IMR-90 (cell line): ENCODE measurements at regions not wholly inside any gene's neighbourhood (a gene's known extent, or its start where the extent isn't known, plus 50 kb on each side); places are given as distances from the start of the nearest gene placed in this dataset.
A peak's percentile ranks its signal among the peaks of the same experiment; 100 is the strongest.

ENCODE experiments used
- ATAC-seq: fragments of 200-7000 bp; cut with Tn5 transposase; 2 replicates; pipeline ENCODE4 v1.9.1; 2020; ENCODE audit warnings: low read depth, mild to moderate bottlenecking, moderate library complexity
- BruUV-seq: library from RNA; stranded (reverse); fragments of 400-500 nt; replicated peaks from 2 replicates; lab custom pipeline; 2021; lab: Mats Ljungman, UMichigan
- CTCF ChIA-PET: fragments of 300-600 bp; formaldehyde crosslinking; extraction: SDS; loops from one replicate; lab custom pipeline; 2021; ENCODE audit warnings: antibody characterized with exemption; lab: Yijun Ruan, JAX
- POLR2A ChIA-PET: fragments of 300-600 bp; sonication (Branson Sonifier 250); formaldehyde crosslinking; loops from one replicate; lab custom pipeline; 2022; ENCODE audit warnings: antibody characterized with exemption; ENCODE audit not compliant: unreplicated experiment; lab: Charles Lee
- DNase-seq: peaks from one replicate; pipeline ENCODE4 v3.0.0; 2013
- H2AFZ ChIP-seq: replicated peaks from 2 replicates; pipeline ENCODE3; 2013; ENCODE audit warnings: low read length, mild to moderate bottlenecking; ENCODE audit not compliant: poor library complexity
- H2AK5ac ChIP-seq: 2 replicates; pipeline ENCODE4 v1.6.1; 2013; ENCODE audit warnings: low read depth, low read length, inconsistent platforms
- H2AK9ac ChIP-seq: replicated peaks from 2 replicates; pipeline ENCODE3; 2013; ENCODE audit warnings: mild to moderate bottlenecking, low read depth, low read length, moderate library complexity; ENCODE audit not compliant: poor library complexity
- H2BK120ac ChIP-seq: 2 replicates; pipeline ENCODE4 v1.6.1; 2013; ENCODE audit warnings: low read depth, low read length, inconsistent platforms
- H2BK15ac ChIP-seq: 3 replicates; pipeline ENCODE4 v1.6.1; 2013; ENCODE audit warnings: low read depth, low read length, inconsistent platforms
- H2BK20ac ChIP-seq: 2 replicates; pipeline ENCODE4 v1.6.1; 2013; ENCODE audit warnings: low read depth, mild to moderate bottlenecking, inconsistent platforms, low read length, moderate library complexity
- H2BK5ac ChIP-seq: 2 replicates; pipeline ENCODE4 v1.6.1; 2013; ENCODE audit warnings: mild to moderate bottlenecking, low read depth, low read length, inconsistent platforms; ENCODE audit not compliant: poor library complexity, severe bottlenecking
- H3K14ac ChIP-seq: replicated peaks from 2 replicates; pipeline ENCODE4 v1.6.1; 2013; ENCODE audit warnings: low read depth, low read length, inconsistent platforms
- H3K18ac ChIP-seq: 2 replicates; pipeline ENCODE4 v1.6.1; 2013; ENCODE audit warnings: low read depth, low read length, control low read depth
- H3K23ac ChIP-seq: 2 replicates; pipeline ENCODE4 v1.6.1; 2013; ENCODE audit warnings: low read depth, low read length, inconsistent platforms
- H3K27ac ChIP-seq: 2 replicates; pipeline ENCODE4 v1.5.1; 2013; ENCODE audit warnings: mild to moderate bottlenecking, control low read depth, low read length; ENCODE audit not compliant: insufficient read depth
- H3K27me3 ChIP-seq: 2 replicates; pipeline ENCODE4 v1.6.1; 2013; ENCODE audit warnings: low read length; ENCODE audit not compliant: control insufficient read depth, insufficient read depth
- H3K36me3 ChIP-seq: 2 replicates; pipeline ENCODE4 v1.6.1; 2013; ENCODE audit warnings: low read length, mixed read lengths; ENCODE audit not compliant: control insufficient read depth, insufficient read depth
- H3K4ac ChIP-seq: 2 replicates; pipeline ENCODE4 v1.6.1; 2013; ENCODE audit warnings: low read depth, low read length, inconsistent platforms
- H3K4me1 ChIP-seq: 2 replicates; pipeline ENCODE4 v1.6.1; 2013; ENCODE audit warnings: low read length, mixed read lengths; ENCODE audit not compliant: control insufficient read depth, insufficient read depth
- H3K4me2 ChIP-seq: 2 replicates; pipeline ENCODE4 v1.6.1; 2013; ENCODE audit warnings: low read depth, mild to moderate bottlenecking, control low read depth, low read length, moderate library complexity
- H3K4me3 ChIP-seq: 2 replicates; pipeline ENCODE4 v1.5.1; 2013; ENCODE audit warnings: low read depth, mild to moderate bottlenecking, control low read depth, low read length, moderate library complexity; ENCODE audit not compliant: insufficient read depth
- H3K56ac ChIP-seq: 2 replicates; pipeline ENCODE4 v1.6.1; 2013; ENCODE audit warnings: low read length, inconsistent platforms; ENCODE audit not compliant: insufficient read depth; ENCODE audit errors: extremely low read depth
- H3K79me1 ChIP-seq, 2 experiments: 2 replicates each; pipeline ENCODE4 v1.6.1; 2013; ENCODE audit warnings: low read length in 2 of 2, inconsistent platforms in 1 of 2, low read depth in 1 of 2
- H3K9ac ChIP-seq: 2 replicates; pipeline ENCODE4 v1.6.1; 2013; ENCODE audit warnings: low read depth, low read length, control low read depth
- H3K9me1 ChIP-seq: 2 replicates; pipeline ENCODE4 v1.6.1; 2013; ENCODE audit warnings: low read length, inconsistent platforms; ENCODE audit not compliant: insufficient read depth
- H3K9me3 ChIP-seq: 2 replicates; pipeline ENCODE4 v1.6.1; 2013; ENCODE audit warnings: low read length; ENCODE audit not compliant: control insufficient read depth, insufficient read depth
- H4K20me1 ChIP-seq: 2 replicates; pipeline ENCODE4 v1.6.1; 2013; ENCODE audit warnings: low read length, inconsistent platforms; ENCODE audit not compliant: insufficient read depth
- H4K5ac ChIP-seq: 2 replicates; pipeline ENCODE4 v1.6.1; 2013; ENCODE audit warnings: mild to moderate bottlenecking, low read depth, low read length, control low read depth
- H4K8ac ChIP-seq, 2 experiments: 2 replicates each; pipeline ENCODE4 v1.6.1; 2013; ENCODE audit warnings: low read depth in 2 of 2, low read length in 2 of 2, control low read depth in 1 of 2, inconsistent platforms in 1 of 2
- H4K91ac ChIP-seq: 2 replicates; pipeline ENCODE4 v1.6.1; 2013; ENCODE audit warnings: low read depth, low read length, inconsistent platforms; ENCODE audit not compliant: insufficient read depth
- ELK1 ChIP-seq: fragments of 150-350 bp; IDR thresholded peaks from 2 replicates; pipeline ENCODE4 v1.6.1; 2016; ENCODE audit warnings: low read depth, mild to moderate bottlenecking, low read length, moderate library complexity, borderline replicate concordance
- RFX5 ChIP-seq: IDR thresholded peaks from 2 replicates; pipeline ENCODE4 v1.8.0; 2012; ENCODE audit warnings: low read depth, mild to moderate bottlenecking, low read length, moderate library complexity
- WGBS, 2 experiments: methylation state at CpG; one replicate each; pipeline versions ENCODE4 v1.1.5 to v1.1.7; 2013; ENCODE audit warnings: missing lambda C conversion rate in 2 of 2; ENCODE audit not compliant: insufficient read length in 1 of 2; ENCODE audit errors: extremely low coverage in 2 of 2; 5-methylcytosine and 5-hydroxymethylcytosine counted together
- dilution Hi-C: fragments of 300-500 bp; cut with HindIII; formaldehyde crosslinking; loops from one replicate; pipeline ENCODE4 v1.14.3; 2018; ENCODE audit warnings: low sequenced_read_pairs; ENCODE audit not compliant: unreplicated experiment
- in situ Hi-C: fragments of 300-500 bp; cut with MboI; formaldehyde crosslinking; loops from 3 replicates; pipeline ENCODE4 v1.14.3; 2019; ENCODE audit warnings: low sequenced_read_pairs, inconsistent platforms, mixed read lengths
- intact Hi-C: fragments of 100-400 bp; cut with micrococcal nuclease; formaldehyde crosslinking; loops from 2 replicates; pipeline ENCODE4 v1.10.0; 2022

- H4K8ac ChIP-seq, result peak overlapping the region in 1 of 2 experiments; percentile 49; a peak in 2 of 4 replicates
- peak overlapping the region; percentile 92; the same call in 1 of the 2 replicates for H2AK5ac ChIP-seq
- H3K9me3 ChIP-seq, result no peaks in the 10 kb centered on the region
- H2AFZ ChIP-seq, result no peak overlapping the region
- no peaks in the 10 kb centered on the region for H4K20me1 ChIP-seq
- peak overlapping the region; percentile 66 for H4K91ac ChIP-seq
- H3K27me3 ChIP-seq, result no peaks in the 10 kb centered on the region
- peak overlapping the region; percentile 62 for H2AK9ac ChIP-seq
- H3K79me1 ChIP-seq, result no peaks in the 10 kb centered on the region
- peak overlapping the region; percentile 53 for H2BK5ac ChIP-seq
- dilution Hi-C loops (no loop called here), intact Hi-C loops (loop anchor here (5.0 kb wide), 1 partner anchor 1477 kb away; no protein-coding TSS in a partner anchor), in situ Hi-C loops (no loop called here)
- H2BK120ac ChIP-seq, result peak overlapping the region; percentile 92
- peak overlapping the region; percentile 16; the same call in 1 of the 2 replicates for H3K18ac ChIP-seq
- H3K27ac ChIP-seq, result no peak overlapping the region
- no peak overlapping the region for H3K4me3 ChIP-seq
- no TSS peak for BruUV-seq
- H2BK15ac ChIP-seq, result peak overlapping the region; percentile 96; the same call in 2 of the 3 replicates
- no peak overlapping the region for H3K4me2 ChIP-seq
- peaks cover 7% of the 10 kb centered on the region for H3K9me1 ChIP-seq
- DNase-seq (peak; percentile 17), ATAC-seq (peak; percentile 18; the same call in 1 of the 2 replicates)
- no peaks in the 10 kb centered on the region for H3K36me3 ChIP-seq
- H3K23ac ChIP-seq, result peak overlapping the region; percentile 87
- peaks cover 3% of the 10 kb centered on the region; the same call in 1 of the 2 replicates for H3K4me1 ChIP-seq
- peak overlapping the region; percentile 64; the same call in 1 of the 2 replicates for H4K5ac ChIP-seq
- peak overlapping the region; percentile 90 for H3K14ac ChIP-seq
- no peak overlapping the region for H3K9ac ChIP-seq
- ChIA-PET POLR2A (no interaction called here), CTCF (interaction anchor here (1.2 kb wide), 1 partner anchor 27 kb away, joined by 4 read pairs; no protein-coding TSS in a partner anchor)
- peak overlapping the region; percentile 92 for H2BK20ac ChIP-seq
- H3K4ac ChIP-seq, result peak overlapping the region; percentile 83
- WGBS, 2 experiments, result no CpG with 5 or more reads among the region's 2 CpGs
- no peak for TF ChIP-seq RFX5
- no peak for TF ChIP-seq ELK1
- no peak overlapping the region for H3K56ac ChIP-seq
Observed at GRCh38 chr18:41324020-41324791, 630.8 kb upstream of the PIK3C3 start.
